ENCODE measurements at regions not wholly inside any gene's neighbourhood (a gene's known extent, or its start where the extent isn't known, plus 50 kb on each side); places are given as distances from the start of the nearest gene placed in this dataset.
"Not testable (repeated sequence)": the region's sequence is repeated elsewhere in the genome, so short reads cannot be mapped to it uniquely, and the experiment has no call there.

DNA sequence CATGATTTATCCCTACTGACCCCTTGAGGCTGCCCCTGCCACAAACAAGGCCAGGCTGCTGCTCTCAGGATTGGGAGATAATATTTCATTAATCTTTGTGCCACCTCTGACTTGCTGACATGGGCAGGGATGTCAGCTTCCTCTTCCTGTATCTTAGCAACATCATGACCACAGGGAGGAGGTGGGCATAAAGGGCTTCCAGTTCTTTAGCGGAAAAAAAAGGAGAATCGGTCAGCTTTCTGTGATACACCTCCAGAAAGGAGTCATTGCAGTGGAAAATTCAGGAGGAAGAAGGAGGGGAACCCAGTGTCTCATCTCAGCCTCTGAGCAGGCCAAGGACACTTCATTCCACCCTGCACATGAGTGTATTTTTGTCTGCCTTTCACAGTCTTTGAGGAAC lies 206.8 kb upstream of the SDK2 start:
- DNase-seq, result no peak

GRCh38 chr17:73851921-73852320 lies 207.7 kb upstream of the SDK2 start:
- DNase-seq, result no peak

GRCh38 chr17:73855720-73856333 lies 211.6 kb upstream of the SDK2 start:
- no peak for DNase-seq

GRCh38 chr17:73856556-73856955 lies 212.3 kb upstream of the SDK2 start:
- DNase-seq, result no peak

- DNase-seq, result not testable (repeated sequence)
Measured at GRCh38 chr17:73859439-73860008, 215.3 kb upstream of the SDK2 start.

GRCh38 chr17:73861543-73861942 lies 217.3 kb upstream of the SDK2 start:
- DNase-seq, result no peak

GRCh38 chr17:73863761-73864535 lies 219.7 kb upstream of the SDK2 start:
- DNase-seq, result no peak

- DNase-seq, result no peak
Measured at GRCh38 chr17:73865831-73866230, 221.6 kb upstream of the SDK2 start.

GRCh38 chr17:73867056-73867455 lies 222.8 kb upstream of the SDK2 start:
- no peak for DNase-seq

DNA sequence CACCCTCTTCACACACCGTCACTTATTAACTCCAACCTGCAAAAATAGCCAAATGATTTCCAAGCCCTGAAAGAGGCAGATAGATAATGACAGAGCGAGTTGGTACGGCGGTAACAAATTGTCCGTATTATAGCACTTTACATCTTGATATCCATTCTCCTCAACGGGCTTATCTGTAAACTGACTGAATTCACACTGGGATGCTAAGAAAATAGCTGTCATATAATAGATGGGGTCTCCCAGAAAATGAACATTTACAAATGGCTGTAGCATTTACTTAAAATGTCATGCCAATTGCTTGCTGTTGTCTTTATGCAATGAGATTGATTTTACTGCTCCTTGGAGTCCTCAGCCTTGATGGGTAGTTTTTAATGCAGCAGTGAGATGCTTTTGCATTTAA lies 225.8 kb upstream of the SDK2 start:
- DNase-seq, result no peak

- DNase-seq, result no peak
Measured at GRCh38 chr17:73870473-73870872, 226.2 kb upstream of the SDK2 start.

DNA sequence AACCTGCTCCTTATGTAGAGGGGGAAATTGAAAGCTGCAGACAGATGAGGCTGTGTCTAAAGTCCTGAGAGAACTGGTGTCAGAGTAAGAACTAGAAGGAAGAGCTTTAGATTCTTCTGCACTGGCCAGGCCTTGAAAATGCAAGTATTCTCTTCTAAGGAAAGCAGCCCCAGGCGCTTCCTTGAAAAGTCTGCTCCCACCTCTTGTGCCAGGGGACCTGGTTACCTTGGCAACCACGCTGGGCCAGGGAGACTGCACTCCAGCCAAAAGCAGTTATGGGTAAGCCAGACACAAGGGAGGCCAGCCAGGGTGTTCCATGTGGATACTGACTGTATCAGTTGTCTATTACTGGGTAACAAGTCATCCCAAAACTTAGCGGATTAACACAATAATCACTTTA lies 228.6 kb upstream of the SDK2 start:
- no peak for DNase-seq

GRCh38 chr17:73874008-73874720 lies 229.9 kb upstream of the SDK2 start:
- no peak for DNase-seq

- DNase-seq, result no peak
Measured at GRCh38 chr17:73875346-73875745, 231.1 kb upstream of the SDK2 start.

DNA sequence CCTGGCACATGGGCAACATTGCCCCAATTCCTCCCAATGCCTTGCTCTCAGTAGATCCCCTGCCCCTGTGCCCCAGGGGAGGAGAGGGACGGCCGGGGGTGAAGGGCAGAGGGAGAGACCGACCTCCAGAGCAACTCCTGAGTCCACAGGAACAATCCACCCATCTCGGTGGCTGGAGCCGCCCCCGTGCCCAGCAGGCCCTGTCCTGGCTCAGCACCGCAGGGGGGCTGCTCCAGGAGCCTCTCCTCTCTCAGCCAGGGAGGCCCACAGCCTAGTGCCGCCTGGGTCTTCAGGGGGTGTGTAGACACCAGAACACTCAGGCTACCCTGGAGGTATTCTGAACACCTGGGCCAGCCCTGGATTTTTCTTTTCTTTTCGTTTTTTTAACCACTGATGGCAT lies 233.7 kb upstream of the SDK2 start:
- DNase-seq, result no peak

DNA sequence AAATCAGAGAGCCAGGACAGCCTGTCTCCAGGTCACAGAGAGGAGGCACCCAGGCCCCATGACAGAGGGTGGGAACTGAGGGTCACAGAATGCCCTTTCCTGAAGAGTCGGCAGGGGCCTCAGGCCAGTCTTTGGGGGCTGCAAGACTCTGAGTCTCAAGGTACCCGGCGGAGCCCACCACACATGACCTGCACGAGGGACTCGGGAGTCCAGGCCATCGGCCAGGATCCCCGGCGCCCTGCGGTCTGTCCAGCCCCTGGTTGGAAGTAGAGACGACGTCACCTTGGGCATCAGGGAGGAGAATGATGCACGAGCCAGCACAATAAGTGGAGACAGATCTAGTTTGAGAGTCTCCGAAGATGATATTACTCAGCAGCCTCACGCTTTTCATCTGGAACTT lies 234.7 kb upstream of the SDK2 start:
- DNase-seq, result no peak

GRCh38 chr17:73879987-73880386 lies 235.7 kb upstream of the SDK2 start:
- no peak for DNase-seq

GRCh38 chr17:73882590-73882989 lies 238.3 kb upstream of the SDK2 start:
- DNase-seq, result no peak

GRCh38 chr17:73883175-73883574 lies 238.9 kb upstream of the SDK2 start:
- no peak for DNase-seq

- no peak for DNase-seq
Measured at GRCh38 chr17:73887739-73888138, 243.5 kb upstream of the SDK2 start.

DNA sequence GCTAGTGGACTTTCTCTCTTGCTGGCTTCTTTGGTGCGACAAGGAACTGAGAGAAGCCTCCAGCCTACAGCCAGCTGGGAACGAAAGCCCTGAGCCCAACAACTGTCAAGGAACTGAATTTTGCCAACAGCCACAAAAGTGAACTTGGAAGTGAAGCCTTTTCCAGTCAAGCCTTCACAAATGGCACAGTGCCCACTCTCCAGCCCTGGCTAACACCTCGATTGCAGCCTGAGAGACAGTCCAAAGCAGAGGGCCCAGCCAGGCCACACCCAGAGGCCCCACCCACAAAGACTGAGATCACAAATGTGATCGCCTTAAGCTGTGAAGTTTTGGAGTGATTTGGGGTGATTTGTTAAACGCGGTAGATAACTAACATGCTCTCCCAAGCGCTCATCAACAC lies 244.6 kb upstream of the SDK2 start:
- DNase-seq, result no peak

DNA sequence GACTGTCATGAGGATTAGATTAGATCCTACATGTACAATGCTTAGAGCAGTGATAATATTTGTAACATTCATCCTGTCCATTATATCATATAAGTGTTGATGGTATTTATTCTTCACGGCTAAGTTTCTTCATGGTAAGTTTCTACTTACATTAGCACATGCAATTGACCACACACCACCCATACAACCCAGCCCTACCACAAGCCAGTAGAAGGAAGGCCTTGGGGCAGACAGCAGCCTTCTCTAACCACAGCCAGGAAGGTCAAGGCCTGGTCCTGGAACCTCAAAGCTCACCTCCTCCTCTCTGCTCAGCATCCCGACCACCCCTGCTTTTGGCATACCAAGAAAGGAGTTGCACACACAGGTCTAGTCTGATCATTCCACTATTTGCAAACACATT lies 245.2 kb upstream of the SDK2 start:
- DNase-seq, result no peak

- no peak for DNase-seq
Measured at GRCh38 chr17:73890831-73891405, 246.7 kb upstream of the SDK2 start.
